ENCODE measurements at regions not wholly inside any gene's neighbourhood (a gene's known extent, or its start where the extent isn't known, plus 50 kb on each side); places are given as distances from the start of the nearest gene placed in this dataset.
"Not testable (repeated sequence)": the region's sequence is repeated elsewhere in the genome, so short reads cannot be mapped to it uniquely, and the experiment has no call there.

- no peaks in the 10 kb centered on the region for H3K9me3 ChIP-seq
- no peak for TF ChIP-seq CTCF (IDR thresholded peaks at IDR 0.05)
- no peak for TF ChIP-seq POLR2A (IDR thresholded peaks at IDR 0.05)
- no peak for DNase-seq
- H3K4me1 ChIP-seq: no peaks in the 10 kb centered on the region
- no peaks in the 10 kb centered on the region for H3K27me3 ChIP-seq
- H3K36me3 ChIP-seq: no peaks in the 10 kb centered on the region
- H3K4me3 ChIP-seq: no peak overlapping the region
- H3K27ac ChIP-seq: no peak overlapping the region
These were observed 125.8 kb upstream of the PCBD1 start for GRCh38 chr10:71014021-71014805.

GRCh38 chr10:71015674-71016073 is 127.3 kb upstream of the PCBD1 start:
- TF ChIP-seq POLR2A (IDR thresholded peaks at IDR 0.05): no peak
- no peak for TF ChIP-seq CTCF (IDR thresholded peaks at IDR 0.05)
- H3K36me3 ChIP-seq: no peaks in the 10 kb centered on the region
- no peaks in the 10 kb centered on the region for H3K27me3 ChIP-seq
- H3K4me3 ChIP-seq: no peak overlapping the region
- no peaks in the 10 kb centered on the region for H3K4me1 ChIP-seq
- H3K9me3 ChIP-seq: no peaks in the 10 kb centered on the region
- DNase-seq: no peak
- no peak overlapping the region for H3K27ac ChIP-seq

GRCh38 chr10:71020061-71020460 is 131.7 kb upstream of the PCBD1 start:
- H3K4me1 ChIP-seq, DNase-seq, H3K27ac ChIP-seq, H3K4me3 ChIP-seq, H3K27me3 ChIP-seq, H3K36me3 ChIP-seq, H3K9me3 ChIP-seq: not testable (repeated sequence)

GRCh38 chr10:71021402-71021801 is 133.0 kb upstream of the PCBD1 start:
- Histone ChIP-seq H3K27ac (no peak overlapping the region), H3K9me3 (no peaks in the 10 kb centered on the region), H3K4me3 (no peak overlapping the region), H3K4me1 (no peaks in the 10 kb centered on the region), H3K27me3 (no peaks in the 10 kb centered on the region), H3K36me3 (no peaks in the 10 kb centered on the region)
- TF ChIP-seq POLR2A (IDR thresholded peaks at IDR 0.05) (no peak), CTCF (IDR thresholded peaks at IDR 0.05) (no peak)
- no peak for DNase-seq

GRCh38 chr10:71023704-71024283 is 135.4 kb upstream of the PCBD1 start:
- TF ChIP-seq CTCF (IDR thresholded peaks at IDR 0.05) (no peak), POLR2A (IDR thresholded peaks at IDR 0.05) (no peak)

GRCh38 chr10:71024490-71024889 is 136.1 kb upstream of the PCBD1 start:
- DNase-seq: no peak
- H3K9me3 ChIP-seq: no peaks in the 10 kb centered on the region
- no peak overlapping the region for H3K27ac ChIP-seq
- TF ChIP-seq POLR2A (IDR thresholded peaks at IDR 0.05) (no peak), CTCF (IDR thresholded peaks at IDR 0.05) (no peak)
- no peaks in the 10 kb centered on the region for H3K36me3 ChIP-seq
- H3K4me3 ChIP-seq: no peak overlapping the region
- no peaks in the 10 kb centered on the region for H3K4me1 ChIP-seq
- no peaks in the 10 kb centered on the region for H3K27me3 ChIP-seq

More at GRCh38 chr10:71023704-71024283, 135.4 kb upstream of the PCBD1 start:
- Histone ChIP-seq H3K36me3 (no peaks in the 10 kb centered on the region), H3K4me1 (no peaks in the 10 kb centered on the region), H3K4me3 (no peak overlapping the region), H3K27me3 (no peaks in the 10 kb centered on the region), H3K27ac (no peak overlapping the region), H3K9me3 (no peaks in the 10 kb centered on the region)
- DNase-seq: no peak
